H1 (cell line): ENCODE measurements at regions not wholly inside any gene's neighbourhood (a gene's known extent, or its start where the extent isn't known, plus 50 kb on each side); places are given as distances from the start of the nearest gene placed in this dataset.

Experiments
- CTCF ChIA-PET: fragments of 300-600 bp; sonication (Branson Sonifier 250); formaldehyde crosslinking; loops from one replicate; lab custom pipeline; 2021; ENCODE audit not compliant: partially characterized antibody; lab: Charles Lee
- POLR2A ChIA-PET: fragments of 300-600 bp; sonication (Branson Sonifier 250); formaldehyde crosslinking; loops from one replicate; lab custom pipeline; 2021; ENCODE audit warnings: inconsistent platforms; ENCODE audit not compliant: partially characterized antibody; lab: Charles Lee
- DNase-seq, 2 experiments: peaks; one replicate each; pipeline versions ENCODE4 v3.0.0 to v3.0.0-alpha.2; 2010 to 2022; ENCODE audit warnings: low spot score in 2 of 2, low read depth in 1 of 2, mixed read lengths in 1 of 2
- FAIRE-seq: peaks from 2 replicates; lab custom pipeline; 2011; peaks lifted over from hg19 to GRCh38; lab: Jason Lieb, UNC
- H2AFZ ChIP-seq: 2 replicates; pipeline ENCODE4 v1.8.1; 2012; ENCODE audit warnings: low read length, inconsistent platforms
- H2AK5ac ChIP-seq: 2 replicates; pipeline ENCODE4 v1.6.1; 2013; ENCODE audit warnings: low read depth, low read length
- H2BK120ac ChIP-seq: replicated peaks from 2 replicates; pipeline ENCODE3; 2013; ENCODE audit warnings: low read depth, low read length, inconsistent platforms
- H2BK12ac ChIP-seq: 2 replicates; pipeline ENCODE4 v1.6.1; 2013; ENCODE audit warnings: low read depth, low read length
- H2BK15ac ChIP-seq: 2 replicates; pipeline ENCODE4 v1.6.1; 2013; ENCODE audit warnings: low read length
- H2BK20ac ChIP-seq: 2 replicates; pipeline ENCODE4 v1.6.1; 2013; ENCODE audit warnings: low read length
- H2BK5ac ChIP-seq: 2 replicates; pipeline ENCODE4 v1.6.1; 2013; ENCODE audit warnings: low read depth, low read length
- H3K14ac ChIP-seq: 2 replicates; pipeline ENCODE4 v1.6.1; 2013; ENCODE audit warnings: inconsistent platforms; ENCODE audit not compliant: insufficient read length
- H3K18ac ChIP-seq: 2 replicates; pipeline ENCODE4 v1.6.1; 2013; ENCODE audit warnings: low read length; ENCODE audit errors: extremely low read depth
- H3K23ac ChIP-seq: 2 replicates; pipeline ENCODE4 v1.6.1; 2013; ENCODE audit warnings: inconsistent platforms; ENCODE audit not compliant: insufficient read length
- H3K23me2 ChIP-seq: 2 replicates; pipeline ENCODE4 v1.6.1; 2013; ENCODE audit warnings: low read depth, low read length
- H3K27ac ChIP-seq: 2 replicates; pipeline ENCODE4 v1.6.1; 2011; ENCODE audit warnings: low read depth, low read length, inconsistent platforms
- H3K27me3 ChIP-seq, 4 experiments: replicated peaks in 1 of 4; 1 replicate in 1 of 4; 2 replicates in 3 of 4; pipeline versions ENCODE4 v1.6.1 to v1.8.1; 2011 to 2013; ENCODE audit warnings: low read length in 3 of 4, mild to moderate bottlenecking in 3 of 4, inconsistent platforms in 2 of 4, mixed read lengths in 2 of 4, moderate library complexity in 1 of 4; ENCODE audit not compliant: control insufficient read depth in 3 of 4, insufficient read depth in 3 of 4; ENCODE audit errors: extremely low read depth in 1 of 4
- H3K36me3 ChIP-seq, 4 experiments: 2 replicates each; pipeline versions ENCODE4 v1.6.1 to v1.8.1; 2011 to 2013; ENCODE audit warnings: mild to moderate bottlenecking in 4 of 4, low read length in 3 of 4, moderate library complexity in 2 of 4, control low read depth in 1 of 4, inconsistent platforms in 1 of 4; ENCODE audit not compliant: insufficient read depth in 4 of 4, control insufficient read depth in 2 of 4
- H3K4ac ChIP-seq: replicated peaks from 2 replicates; pipeline ENCODE3; 2013; ENCODE audit warnings: low read length, low read depth, mixed read lengths, inconsistent platforms; ENCODE audit not compliant: insufficient read length
- H3K4me1 ChIP-seq, 4 experiments: replicated peaks in 1 of 4; 1 replicate in 1 of 4; 2 replicates in 3 of 4; pipeline versions ENCODE4 v1.6.1 to v1.8.1; 2011 to 2013; ENCODE audit warnings: low read length in 3 of 4, inconsistent platforms in 2 of 4, mixed read lengths in 1 of 4; ENCODE audit not compliant: insufficient read depth in 4 of 4, control insufficient read depth in 3 of 4
- H3K4me2 ChIP-seq, 2 experiments: 2 replicates each; pipeline versions ENCODE4 v1.6.1 to v1.8.1; 2011 to 2013; ENCODE audit warnings: low read depth in 2 of 2, low read length in 2 of 2, control low read depth in 1 of 2, inconsistent platforms in 1 of 2, mild to moderate bottlenecking in 1 of 2; ENCODE audit not compliant: insufficient read depth in 1 of 2
- H3K4me3 ChIP-seq, 4 experiments: fragments of 200-600, 300-600 bp in 1 of 4; sonication (generic), shearing (Covaris generic), sonication (Bioruptor Twin) in 1 of 4; 2 replicates each; pipeline versions ENCODE4 v1.5.1 to v1.8.1; 2011 to 2016; ENCODE audit warnings: low read length in 4 of 4, low read depth in 3 of 4, control low read depth in 2 of 4, inconsistent platforms in 2 of 4, mild to moderate bottlenecking in 2 of 4, mixed read lengths in 1 of 4, moderate library complexity in 1 of 4; ENCODE audit not compliant: insufficient read depth in 2 of 4; ENCODE audit errors: extremely low read depth in 1 of 4
- H3K56ac ChIP-seq: replicated peaks from 2 replicates; pipeline ENCODE3; 2013; ENCODE audit warnings: low read depth, mild to moderate bottlenecking, mixed read lengths, low read length, inconsistent platforms; ENCODE audit not compliant: insufficient read length
- H3K79me1 ChIP-seq: 2 replicates; pipeline ENCODE4 v1.6.1; 2013; ENCODE audit warnings: low read depth, low read length, control low read depth
- H3K79me2 ChIP-seq, 2 experiments: 2 replicates each; pipeline versions ENCODE4 v1.6.1 to v1.8.1; 2012 to 2013; ENCODE audit warnings: low read length in 2 of 2, mild to moderate bottlenecking in 2 of 2, inconsistent platforms in 1 of 2; ENCODE audit not compliant: insufficient read depth in 2 of 2, control insufficient read depth in 1 of 2
- H3K9ac ChIP-seq, 4 experiments: replicated peaks in 1 of 4; 1 replicate in 1 of 4; 2 replicates in 3 of 4; pipeline versions ENCODE4 v1.6.1 to v1.8.1; 2011 to 2013; ENCODE audit warnings: low read depth in 3 of 4, low read length in 3 of 4, control low read depth in 2 of 4, mild to moderate bottlenecking in 2 of 4, moderate library complexity in 2 of 4, inconsistent platforms in 1 of 4; ENCODE audit errors: extremely low read depth in 1 of 4
- H3K9me3 ChIP-seq, 2 experiments: 2 replicates each; pipeline versions ENCODE4 v1.6.1 to v1.8.1; 2012 to 2013; ENCODE audit warnings: mild to moderate bottlenecking in 2 of 2, moderate library complexity in 2 of 2, control low read depth in 1 of 2, inconsistent platforms in 1 of 2, low read depth in 1 of 2, low read length in 1 of 2, mixed read lengths in 1 of 2; ENCODE audit not compliant: insufficient read depth in 2 of 2
- H4K20me1 ChIP-seq, 2 experiments: replicated peaks in 1 of 2; 2 replicates each; pipeline versions ENCODE3 to v1.8.1; 2011 to 2013; ENCODE audit warnings: inconsistent platforms in 2 of 2, low read length in 2 of 2, mild to moderate bottlenecking in 1 of 2; ENCODE audit not compliant: insufficient read depth in 2 of 2, control insufficient read depth in 1 of 2
- H4K5ac ChIP-seq: 2 replicates; pipeline ENCODE4 v1.6.1; 2013; ENCODE audit warnings: low read length, low read depth, mixed read lengths, inconsistent platforms; ENCODE audit not compliant: insufficient read length
- H4K8ac ChIP-seq: 2 replicates; pipeline ENCODE4 v1.8.0; 2013; ENCODE audit warnings: mild to moderate bottlenecking, moderate library complexity, low read length, inconsistent platforms; ENCODE audit not compliant: insufficient read depth; ENCODE audit errors: extremely low read depth
- H4K91ac ChIP-seq: replicated peaks from 2 replicates; pipeline ENCODE3; 2013; ENCODE audit warnings: low read length, mixed read lengths, inconsistent platforms; ENCODE audit not compliant: insufficient read length
- PHF8 ChIP-seq: fragments of 200-600 bp; sonication (generic); conservative IDR thresholded peaks from 2 replicates; pipeline ENCODE4 v1.7.1; 2012; ENCODE audit warnings: low read depth, mild to moderate bottlenecking, inconsistent platforms, low read length, moderate library complexity
- SRF ChIP-seq: IDR thresholded peaks from 2 replicates; pipeline ENCODE4 v1.6.1; 2011; ENCODE audit warnings: mild to moderate bottlenecking, low read depth, low read length, moderate library complexity
- WGBS, 2 experiments: shearing (Covaris generic) in 1 of 2; methylation state at CpG; one replicate each; pipeline versions ENCODE4 v1.1.6 to v1.1.7; 2013 to 2015; ENCODE audit warnings: low lambda C conversion rate in 2 of 2, mixed read lengths in 2 of 2, inconsistent platforms in 1 of 2, low coverage in 1 of 2, missing lambda C conversion rate in 1 of 2; ENCODE audit not compliant: insufficient replicate concordance in 2 of 2, insufficient coverage in 1 of 2, insufficient read length in 1 of 2; ENCODE audit errors: extremely low coverage in 1 of 2, missing lambda C conversion rate in 1 of 2; 5-methylcytosine and 5-hydroxymethylcytosine counted together

DNA sequence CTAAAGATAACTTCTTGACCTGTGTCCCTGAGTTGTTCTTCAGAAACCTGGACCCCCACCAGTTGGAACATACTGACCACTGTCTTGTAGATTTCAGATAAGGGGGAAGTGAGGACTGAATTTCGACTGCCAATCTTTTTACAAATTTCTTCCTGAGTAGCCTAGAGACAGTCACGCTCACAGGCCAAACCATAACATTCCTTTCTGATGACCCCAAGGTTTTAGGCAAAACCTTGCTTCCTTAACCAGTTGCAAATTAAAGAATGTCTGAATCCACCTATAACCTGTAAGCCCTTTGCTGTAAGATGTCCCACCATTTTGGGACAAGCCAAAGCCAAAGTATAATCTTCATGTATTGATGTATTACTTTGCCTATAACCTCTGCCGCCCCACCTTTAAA lies 306.9 kb downstream of the LRFN2 start:
- H3K23me2 ChIP-seq, result no peaks in the 10 kb centered on the region
- H2BK15ac ChIP-seq, result no peak overlapping the region
- H3K27ac ChIP-seq, result no peak overlapping the region
- no peak overlapping the region for H4K8ac ChIP-seq
- no peak overlapping the region for H2BK12ac ChIP-seq
- no peaks in the 10 kb centered on the region for H3K27me3 ChIP-seq
- H3K4me3 ChIP-seq, result no peak overlapping the region
- H3K14ac ChIP-seq, result no peak overlapping the region
- no peak for DNase-seq
- no peak overlapping the region for H3K4ac ChIP-seq
- H2AFZ ChIP-seq, result no peak overlapping the region
- CTCF ChIA-PET, result no interaction called here
- H3K9ac ChIP-seq, result no peak overlapping the region
- 98% methylated on average over 3 of the region's 3 CpGs; no CpG with 5 or more reads in 1 of the 2 experiments for WGBS, 2 experiments
- no peak overlapping the region for H2BK20ac ChIP-seq
- FAIRE-seq, result no peak
- H3K4me2 ChIP-seq, result no peak overlapping the region
- H2BK120ac ChIP-seq, result no peak overlapping the region
- H4K5ac ChIP-seq, result no peak overlapping the region
- H4K91ac ChIP-seq, result no peak overlapping the region
- no peak overlapping the region for H3K56ac ChIP-seq
- H4K20me1 ChIP-seq, result no peaks in the 10 kb centered on the region
- no peak overlapping the region for H3K18ac ChIP-seq
- no peaks in the 10 kb centered on the region for H3K79me1 ChIP-seq
- no peaks in the 10 kb centered on the region; a peak in 1 of 8 replicates for H3K36me3 ChIP-seq
- peaks cover 2 to 4% (median 4%) of the 10 kb centered on the region in 4 experiments; a peak in 4 of 7 replicates for H3K4me1 ChIP-seq
- no peaks in the 10 kb centered on the region for H3K79me2 ChIP-seq
- H3K23ac ChIP-seq, result no peak overlapping the region
- H3K9me3 ChIP-seq, result no peaks in the 10 kb centered on the region
- POLR2A ChIA-PET, result no interaction called here
- no peak overlapping the region for H2AK5ac ChIP-seq
- H2BK5ac ChIP-seq, result no peak overlapping the region
- no peak for TF ChIP-seq SRF
- no peak for TF ChIP-seq PHF8
